GM18511 (cell line): ENCODE measurements at regions not wholly inside any gene's neighbourhood (a gene's known extent, or its start where the extent isn't known, plus 50 kb on each side); places are given as distances from the start of the nearest gene placed in this dataset.
"Not testable (repeated sequence)": the region's sequence is repeated elsewhere in the genome, so short reads cannot be mapped to it uniquely, and the experiment has no call there.

Experiments used
- ATAC-seq: cut with Tn5 transposase; IDR thresholded peaks from one replicate; pipeline ENCODE4 v1.9.1; 2021; ENCODE audit warnings: mild to moderate bottlenecking, moderate library complexity; ENCODE audit not compliant: unreplicated experiment

DNA sequence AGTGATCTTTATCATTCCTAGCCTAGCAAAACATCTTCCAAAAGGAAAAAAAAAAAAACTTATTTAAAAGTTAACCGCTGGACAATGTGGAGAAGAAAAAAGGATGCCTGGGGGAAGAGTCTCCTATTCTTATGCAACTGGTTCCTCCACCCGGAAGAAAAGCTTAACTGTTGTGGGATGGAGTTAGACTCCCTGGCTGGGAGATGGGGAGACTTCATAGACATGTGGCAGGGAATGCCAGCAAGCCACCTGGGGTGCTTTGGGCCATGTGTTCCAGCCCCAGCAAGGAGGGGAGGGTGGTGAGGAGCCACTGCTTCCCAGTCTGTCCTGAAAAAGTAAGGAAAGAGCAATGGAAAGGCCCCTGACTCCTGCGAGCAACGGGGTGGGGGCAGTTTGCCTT is 119.4 kb upstream of the SPIN4 start:
- ATAC-seq: no peak

GRCh38 chrX:63466690-63467089 is 115.6 kb upstream of the SPIN4 start:
- no peak for ATAC-seq

DNA sequence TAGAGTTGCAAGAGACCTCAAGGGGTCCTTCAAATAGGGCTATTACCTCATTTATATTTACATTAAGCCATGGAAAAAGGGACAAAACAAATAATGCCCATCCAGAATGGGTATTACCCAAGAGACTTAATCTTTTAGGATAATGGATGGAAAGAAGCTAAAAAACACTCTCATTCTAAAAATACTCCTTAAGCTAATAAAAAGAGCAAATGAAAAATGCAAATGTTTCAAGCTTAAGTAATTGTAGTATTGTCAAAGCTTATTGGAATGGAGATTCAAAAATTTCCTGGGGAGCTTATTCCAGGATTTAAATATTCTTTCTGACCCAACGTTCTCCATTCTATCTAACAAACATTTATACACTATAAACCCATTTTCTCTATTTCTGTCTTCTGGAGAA is 107.8 kb upstream of the SPIN4 start:
- ATAC-seq: no peak

- ATAC-seq: no peak
Measured at GRCh38 chrX:63453571-63453970, 102.4 kb upstream of the SPIN4 start.

- no peak for ATAC-seq
Measured at GRCh38 chrX:63441717-63442116, 90.6 kb upstream of the SPIN4 start.

- no peak for ATAC-seq
Measured at GRCh38 chrX:63439580-63439979, 88.4 kb upstream of the SPIN4 start.

DNA sequence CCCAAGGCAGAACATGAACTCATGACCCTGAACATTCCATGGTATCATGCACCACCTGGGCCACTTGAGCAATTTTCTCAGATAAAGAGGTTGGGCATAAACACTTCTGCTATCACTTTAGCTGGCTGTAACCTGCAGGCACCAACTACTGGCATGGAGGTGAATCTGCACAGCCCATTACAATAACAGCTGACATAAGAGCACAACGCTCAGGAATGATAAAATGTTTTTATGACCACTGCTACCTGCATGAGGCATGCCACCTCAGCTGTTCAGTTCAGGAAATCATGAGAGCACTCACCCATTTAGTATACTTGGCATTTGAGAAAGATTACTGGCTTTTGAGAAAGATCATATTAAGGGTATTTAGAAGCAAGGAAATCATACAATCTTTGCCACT is 85.7 kb upstream of the SPIN4 start:
- no peak for ATAC-seq

GRCh38 chrX:63434665-63435064 is 83.5 kb upstream of the SPIN4 start:
- no peak for ATAC-seq

GRCh38 chrX:63434206-63434605 is 83.1 kb upstream of the SPIN4 start:
- no peak for ATAC-seq

- no peak for ATAC-seq
Measured at GRCh38 chrX:63430026-63430425, 78.9 kb upstream of the SPIN4 start.

DNA sequence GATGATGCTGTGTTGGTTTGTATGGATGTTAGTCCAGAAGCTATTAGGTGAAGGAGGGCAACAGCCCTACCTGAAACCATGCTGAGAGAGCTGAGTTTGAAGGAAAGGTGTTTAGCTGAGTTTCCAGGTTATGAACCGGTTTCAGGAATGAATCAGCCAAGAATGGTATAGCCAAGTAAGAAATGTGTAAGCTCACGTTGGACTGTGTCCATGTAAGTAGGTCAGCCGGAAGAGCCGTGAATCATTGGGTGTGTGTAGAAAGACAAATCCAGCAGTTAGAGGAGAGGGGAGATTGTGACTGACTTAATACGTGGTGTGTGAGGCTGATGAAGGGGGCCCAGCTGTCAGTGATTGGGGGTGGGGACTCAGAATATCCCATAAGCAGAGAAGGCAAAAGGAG is 77.2 kb upstream of the SPIN4 start:
- no peak for ATAC-seq

DNA sequence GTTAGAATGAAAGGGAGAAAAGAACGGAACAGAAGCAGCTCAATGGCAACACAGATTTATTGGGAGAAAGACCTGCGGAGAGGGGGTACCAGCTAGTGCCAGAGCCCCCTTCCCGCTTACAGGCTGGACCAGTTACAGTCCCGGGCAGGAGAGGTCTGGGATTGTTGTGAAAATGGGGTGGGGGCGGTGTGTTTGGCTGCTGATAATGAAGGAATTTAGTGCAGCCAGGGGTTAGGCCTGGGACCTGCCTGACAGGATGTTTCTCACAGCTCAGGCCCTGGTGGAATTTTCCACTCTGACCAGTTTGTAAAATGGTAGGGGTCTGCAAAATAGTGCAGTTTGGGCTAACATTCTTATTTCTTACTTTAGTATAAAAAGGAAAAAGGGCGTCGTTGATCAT is 75.4 kb upstream of the SPIN4 start:
- no peak for ATAC-seq

DNA sequence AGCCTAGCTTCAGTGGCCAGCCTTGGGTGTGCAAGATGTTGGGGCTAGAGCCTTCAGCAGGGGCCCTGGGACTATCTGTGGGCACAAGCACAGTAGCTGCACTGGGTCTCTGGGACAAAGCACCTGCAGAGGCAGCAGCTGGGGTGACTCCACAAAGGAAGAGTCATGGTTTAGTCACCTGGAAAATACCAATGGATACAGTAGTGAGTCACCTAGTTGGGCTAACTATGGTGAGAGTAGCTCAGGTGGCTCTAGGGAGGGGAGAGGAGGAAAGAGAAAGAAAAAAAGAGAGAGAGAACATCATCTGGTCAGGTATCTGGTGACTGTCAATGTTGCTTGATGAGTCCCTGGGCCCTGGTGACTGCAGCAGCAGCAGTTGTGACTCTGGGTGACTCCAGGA is 72.9 kb upstream of the SPIN4 start:
- ATAC-seq: no peak

GRCh38 chrX:63421411-63421810 is 70.3 kb upstream of the SPIN4 start:
- no peak for ATAC-seq

DNA sequence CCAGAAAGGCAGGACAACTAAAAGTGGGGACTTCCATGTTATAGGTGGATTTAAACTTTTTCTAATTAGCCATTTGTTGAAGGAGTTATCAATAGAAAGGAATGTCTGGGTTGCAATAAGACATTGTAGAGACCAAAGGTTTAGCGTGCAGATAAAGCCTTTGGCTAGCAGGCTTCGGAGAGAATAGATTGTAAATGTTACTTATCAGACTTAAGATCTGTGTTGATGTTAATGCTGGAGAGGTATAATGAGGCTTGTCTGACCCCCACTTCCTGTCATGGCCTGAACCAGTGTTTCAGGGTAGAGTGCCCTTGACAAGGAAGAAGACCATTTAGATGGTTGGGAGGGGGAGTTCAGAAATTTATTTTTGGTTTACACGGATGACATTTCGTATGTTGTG is 67.1 kb upstream of the SPIN4 start:
- ATAC-seq: no peak

GRCh38 chrX:63417649-63418048 is 66.5 kb upstream of the SPIN4 start:
- ATAC-seq: no peak

- ATAC-seq: not testable (repeated sequence)
Measured at GRCh38 chrX:63409934-63410333, 58.8 kb upstream of the SPIN4 start.

DNA sequence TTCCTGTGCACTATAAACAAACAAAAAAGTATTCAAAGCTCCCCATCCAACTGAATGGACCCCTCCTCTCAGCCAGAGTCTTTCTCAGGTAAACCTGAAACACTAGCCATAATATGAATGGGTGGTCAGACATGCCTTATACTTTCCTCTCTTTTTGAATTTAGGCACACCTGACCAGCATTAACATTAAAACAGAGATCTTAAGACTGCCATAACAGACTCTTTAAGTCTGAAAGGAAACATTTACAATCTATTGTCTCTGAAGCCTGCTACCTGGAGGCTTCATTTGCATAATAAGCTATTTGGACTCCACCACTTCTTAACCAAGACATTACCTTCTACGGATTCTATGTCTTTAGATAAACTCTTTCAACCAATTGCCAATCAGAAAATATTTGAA is 56.9 kb upstream of the SPIN4 start:
- no peak for ATAC-seq

- ATAC-seq: no peak
Measured at GRCh38 chrX:63404332-63404731, 53.2 kb upstream of the SPIN4 start.

DNA sequence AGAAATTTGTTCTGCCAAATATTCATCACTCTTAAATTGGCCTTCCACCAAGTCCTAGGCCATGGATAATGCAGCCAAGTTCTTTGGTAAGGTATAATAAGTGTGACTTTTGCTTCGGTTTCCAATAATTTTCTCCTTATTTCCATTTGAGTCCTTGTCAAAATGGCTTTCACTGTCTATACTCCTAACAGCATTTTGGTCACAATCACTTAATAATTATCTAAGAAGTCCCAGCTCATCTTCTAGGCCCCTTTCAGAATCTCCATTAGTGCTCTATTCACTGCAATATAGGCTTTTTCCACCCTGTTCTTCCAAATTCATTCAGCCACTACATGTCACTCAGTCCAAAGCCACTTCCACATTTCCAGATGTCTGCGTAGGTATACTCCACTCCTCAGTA is 51.0 kb upstream of the SPIN4 start:
- ATAC-seq: no peak
